ENCODE measurements at regions not wholly inside any gene's neighbourhood (a gene's known extent, or its start where the extent isn't known, plus 50 kb on each side); places are given as distances from the start of the nearest gene placed in this dataset.

DNA sequence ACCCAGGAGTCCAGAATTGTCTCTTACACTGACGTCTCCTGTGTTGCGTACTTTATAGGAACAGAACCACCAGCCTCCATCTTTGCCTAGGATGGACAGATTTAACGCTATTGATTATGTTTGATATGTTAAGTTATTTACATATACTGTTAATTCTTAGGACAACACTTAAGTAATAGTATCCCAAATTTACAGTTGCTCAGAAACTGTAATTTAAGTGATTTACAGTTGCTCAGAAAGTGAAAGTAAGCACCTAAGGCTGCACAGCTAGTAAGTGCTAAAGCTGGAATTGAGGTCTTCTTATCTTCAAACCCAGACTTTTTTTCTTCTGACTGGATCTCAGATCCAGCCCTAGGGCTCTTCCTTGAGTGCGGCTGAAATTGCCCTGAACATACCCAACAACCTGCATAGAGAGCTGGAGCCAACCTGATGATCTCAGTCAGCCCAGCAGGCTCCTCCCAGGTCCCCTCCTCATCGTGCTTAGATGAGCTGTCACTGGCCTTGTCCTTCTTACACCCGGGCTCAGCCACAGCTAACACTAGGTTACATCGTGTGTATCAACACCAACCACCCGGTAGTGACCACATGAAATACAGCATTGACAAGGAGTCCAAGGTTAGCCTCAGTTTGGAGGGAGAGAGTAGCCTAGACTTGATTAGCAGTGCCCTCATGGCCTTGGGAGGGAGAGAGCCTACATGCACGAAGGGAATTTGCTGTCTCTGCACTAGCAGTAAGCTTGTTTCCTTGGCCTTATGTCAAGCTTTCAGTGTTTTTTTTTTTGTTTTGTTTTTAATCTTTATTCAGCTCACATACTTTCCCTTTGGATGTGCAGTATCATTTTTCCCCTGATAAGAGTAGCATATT lies 111.1 kb upstream of the ARHGAP5 start:
- no peak for DNase-seq

DNA sequence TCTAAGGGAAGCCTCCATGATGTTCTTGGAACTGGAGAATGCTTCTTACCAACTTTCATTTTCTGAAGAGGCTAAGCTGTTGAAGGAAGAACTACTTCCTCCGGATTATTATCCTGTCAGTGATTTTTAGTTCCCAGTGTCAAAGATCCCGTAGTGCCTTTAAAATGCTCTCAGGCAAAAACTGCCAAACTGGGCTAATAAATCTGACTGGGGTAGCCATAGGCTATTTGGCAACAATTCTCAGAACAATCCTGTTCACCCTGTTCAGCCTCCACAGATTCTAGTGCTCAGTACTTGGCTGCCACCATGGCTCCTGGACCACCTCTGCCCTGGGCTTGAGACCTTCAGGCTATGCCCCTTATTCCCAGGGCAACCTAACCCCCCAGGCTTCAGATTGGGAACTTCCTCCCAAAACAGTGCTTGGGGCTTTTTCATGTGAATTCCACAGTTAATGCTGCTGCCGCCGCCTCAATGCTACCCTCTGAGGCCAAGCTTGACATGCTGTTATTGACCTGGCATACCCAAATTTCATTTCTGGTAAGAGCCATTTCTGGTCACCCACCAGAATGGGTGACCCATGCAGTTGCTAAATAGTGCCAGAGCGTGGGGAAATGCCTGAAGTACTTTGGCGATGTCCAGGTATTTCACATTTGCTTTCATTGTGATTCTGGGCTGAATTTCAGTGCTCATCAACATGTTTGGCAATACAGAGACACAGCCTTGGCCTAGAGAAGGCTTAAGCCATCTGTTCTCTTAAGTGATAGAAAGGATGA lies 110.0 kb upstream of the ARHGAP5 start:
- no peak for DNase-seq

DNA sequence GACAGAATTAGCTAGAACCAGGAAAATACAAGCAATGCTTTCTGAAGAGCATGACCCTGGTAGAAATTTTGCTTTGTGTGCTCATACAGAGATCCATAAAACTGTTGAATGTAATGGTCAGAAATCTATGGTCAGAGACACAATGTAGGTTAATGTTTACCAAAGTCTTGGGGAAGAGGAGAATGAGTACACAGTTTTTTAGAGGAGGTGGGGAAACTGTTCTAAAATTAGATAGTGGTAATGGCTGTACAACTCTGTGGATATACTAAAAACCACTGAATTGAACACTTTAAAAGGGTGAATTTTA lies 109.5 kb upstream of the ARHGAP5 start:
- no peak for DNase-seq

DNA sequence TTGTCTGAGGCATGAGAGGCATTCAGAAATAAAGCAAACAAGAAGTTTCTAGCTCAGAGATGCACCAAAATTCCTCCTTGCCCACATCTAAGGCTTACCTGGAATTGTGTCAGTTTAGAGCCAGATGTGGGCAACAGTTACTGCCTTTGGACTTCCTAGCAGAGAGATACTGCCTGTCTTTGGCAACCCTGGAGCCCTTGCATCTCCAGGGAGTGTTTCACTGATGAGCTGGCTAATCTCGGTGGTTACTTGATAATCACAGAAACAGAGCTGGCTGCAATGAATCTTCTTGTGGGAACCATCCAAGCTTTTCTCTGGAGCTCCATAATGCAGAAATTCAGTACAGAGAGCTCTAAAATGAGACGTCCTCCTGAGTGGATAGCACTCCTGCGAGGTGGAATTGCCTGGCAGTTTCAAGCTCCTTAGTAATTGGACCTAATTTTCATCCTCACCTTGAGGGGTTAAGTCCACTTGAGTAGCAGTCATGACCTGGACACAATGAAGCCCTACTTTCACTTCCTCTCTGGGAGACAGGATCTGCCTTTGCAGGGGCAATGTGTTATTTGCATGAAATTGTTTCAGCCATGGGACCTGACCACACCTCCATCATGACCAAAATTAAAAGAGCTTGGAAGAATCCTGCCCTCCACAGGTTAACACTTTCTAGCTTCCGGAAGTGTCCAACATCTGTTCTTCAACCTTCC lies 108.8 kb upstream of the ARHGAP5 start:
- DNase-seq, result no peak

DNA sequence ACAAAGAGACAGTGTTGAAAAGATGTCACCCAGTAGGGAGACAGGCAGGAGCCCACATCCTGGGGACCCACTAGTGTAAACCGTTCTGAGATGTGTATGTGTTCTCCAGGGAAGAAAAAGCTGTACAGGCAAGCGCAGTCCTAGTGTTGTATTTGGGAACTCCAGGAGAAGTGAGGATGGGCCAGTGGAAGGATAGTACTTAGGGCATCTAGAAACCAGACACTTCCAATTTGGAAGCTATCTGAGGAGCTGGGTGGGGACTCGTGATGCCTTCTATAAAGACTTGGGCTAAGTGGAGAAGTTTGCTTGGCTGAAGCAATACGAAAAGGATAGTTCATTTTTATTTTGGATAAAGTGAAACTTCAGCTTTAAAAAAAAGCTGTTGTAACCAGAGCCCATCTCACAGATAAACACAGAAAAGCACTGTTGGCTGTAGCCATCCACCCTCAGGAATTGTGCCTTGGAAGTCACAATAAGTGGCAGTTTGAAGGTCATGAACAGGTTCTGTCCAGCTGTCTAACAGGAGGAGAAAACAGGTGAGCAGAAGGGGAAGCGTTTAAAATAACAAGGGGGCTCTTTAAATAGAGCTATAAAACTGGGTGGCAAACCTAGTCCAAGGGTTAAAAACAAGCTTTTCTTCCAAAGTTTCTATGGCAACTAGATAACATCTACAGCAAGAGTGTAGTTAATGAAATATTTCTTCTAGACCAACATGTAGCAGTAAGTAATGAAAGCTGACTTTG lies 108.0 kb upstream of the ARHGAP5 start:
- no peak for DNase-seq

DNA sequence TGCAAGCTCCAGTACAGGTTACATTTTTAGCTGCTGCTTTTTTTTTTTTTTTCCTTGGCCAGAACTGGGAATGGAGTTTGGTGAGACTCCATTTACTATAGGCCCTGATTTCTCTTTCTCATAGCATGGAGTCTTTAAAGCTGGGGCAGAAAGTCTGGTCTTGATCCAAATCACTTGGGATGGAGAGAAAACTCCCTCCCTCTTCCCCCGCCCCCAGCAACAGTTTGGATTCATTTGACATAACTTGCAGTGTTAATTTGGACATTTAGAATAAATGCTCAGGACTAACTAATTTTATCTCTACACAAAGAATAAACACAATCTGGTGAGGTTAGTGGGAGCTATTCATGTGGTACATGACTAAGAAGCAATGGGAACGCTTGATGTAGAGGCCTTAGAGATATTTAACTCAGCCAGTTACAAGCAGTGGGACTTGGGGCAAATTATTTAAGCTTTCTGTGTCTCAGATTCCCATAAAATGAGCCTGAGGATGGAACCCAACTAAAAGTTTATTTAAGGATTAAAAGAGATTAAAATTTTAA lies 107.3 kb upstream of the ARHGAP5 start:
- DNase-seq, result no peak

DNA sequence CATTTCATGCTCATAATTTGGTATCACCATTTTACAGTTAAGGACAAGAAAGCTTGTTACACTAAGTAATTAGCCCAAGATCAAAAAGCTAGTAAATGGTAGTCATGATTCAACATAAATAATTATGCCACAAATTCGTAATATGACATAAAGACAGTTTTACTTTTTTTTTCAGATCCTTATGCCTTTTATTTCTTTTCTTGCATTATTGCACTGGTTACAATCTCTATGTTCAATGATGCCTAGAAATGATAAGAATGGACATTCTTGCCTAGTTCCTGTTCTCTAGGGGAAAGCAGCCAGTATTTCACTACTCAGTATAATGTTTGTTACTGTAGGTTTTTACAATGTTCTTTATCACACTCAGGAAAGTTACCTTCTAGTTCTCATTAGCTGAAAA lies 106.4 kb upstream of the ARHGAP5 start:
- no peak for DNase-seq

DNA sequence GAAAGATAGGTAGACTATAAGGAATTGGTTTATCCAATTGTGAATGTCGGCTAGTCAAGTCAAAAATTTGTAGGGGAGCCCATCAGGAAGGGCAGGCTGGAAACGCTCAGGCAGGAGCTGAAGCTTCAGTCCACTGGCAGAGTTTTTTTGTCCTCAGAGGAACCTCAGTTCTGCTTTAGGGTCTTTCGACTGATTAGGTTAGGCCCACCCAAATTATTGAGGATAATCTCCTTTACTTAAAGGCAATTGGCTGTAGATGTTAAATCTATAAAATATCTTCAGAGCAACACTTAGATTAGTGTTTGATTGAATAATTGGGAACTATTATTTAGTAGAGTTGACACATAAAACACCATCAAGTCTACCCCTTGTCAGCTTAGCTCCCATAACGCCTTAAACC lies 105.5 kb upstream of the ARHGAP5 start:
- no peak for DNase-seq

DNA sequence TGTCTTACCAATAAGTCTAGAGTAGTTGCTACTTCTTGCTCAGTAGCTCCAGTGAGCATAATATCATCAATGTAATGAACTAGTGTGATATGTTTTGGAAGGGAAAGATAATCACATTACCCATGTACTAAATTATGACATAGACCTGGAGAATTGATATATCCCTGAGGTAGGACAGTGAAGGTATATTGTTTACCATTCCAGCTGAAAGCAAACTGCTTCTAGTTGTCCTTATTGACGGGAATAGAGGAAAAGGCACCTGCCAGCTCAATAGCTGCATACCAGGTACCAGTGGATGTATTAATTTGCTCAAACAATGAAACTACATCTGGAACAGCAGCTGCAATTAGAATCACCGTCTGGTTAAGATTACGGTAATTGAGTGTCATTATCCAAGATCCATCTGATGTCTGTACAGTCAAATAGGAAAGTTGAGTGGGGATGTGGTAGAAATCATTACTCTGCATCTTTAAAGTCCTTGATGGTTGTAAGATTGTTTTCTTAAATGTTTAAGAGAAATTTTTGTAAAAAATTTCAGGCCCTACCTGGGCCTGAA lies 100.0 kb upstream of the ARHGAP5 start:
- no peak for DNase-seq

DNA sequence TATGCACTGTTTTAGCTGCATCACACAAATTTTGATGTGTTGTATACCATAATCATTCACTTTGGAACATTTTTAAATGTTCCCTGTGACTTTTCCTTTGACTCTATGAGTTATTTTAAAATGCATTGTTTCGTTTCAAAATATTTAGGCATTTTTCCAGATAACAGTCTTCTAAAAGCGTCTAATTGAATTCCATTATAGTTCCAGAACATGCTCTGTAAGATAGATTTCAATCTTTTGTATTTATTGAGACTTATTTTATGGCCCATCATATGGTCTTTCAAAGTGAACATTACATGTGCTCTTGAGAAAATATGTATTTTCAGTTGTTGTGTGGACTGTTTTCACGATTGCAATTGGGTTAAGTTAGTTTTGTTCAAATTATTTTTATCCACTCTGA lies 98.7 kb upstream of the ARHGAP5 start:
- no peak for DNase-seq

DNA sequence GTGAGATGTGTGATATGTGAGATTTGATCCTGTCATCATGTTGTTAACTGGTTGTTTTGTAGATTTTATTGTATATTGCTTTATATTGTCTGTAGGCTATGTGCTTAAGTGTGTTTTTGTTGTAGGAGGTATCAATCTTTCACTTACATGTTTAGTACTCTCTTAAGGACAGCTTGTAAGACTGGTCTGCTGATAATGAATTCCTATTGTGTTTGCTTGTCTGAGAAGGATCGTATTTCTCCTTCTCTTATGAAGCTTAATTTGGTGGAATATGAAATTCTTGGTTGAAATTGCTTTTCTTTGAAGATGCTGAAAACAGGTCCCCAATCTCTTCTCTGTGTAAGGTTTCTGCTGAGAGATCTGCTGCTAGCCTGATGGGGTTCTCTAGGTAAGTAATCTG lies 94.5 kb upstream of the ARHGAP5 start:
- DNase-seq, result no peak

DNA sequence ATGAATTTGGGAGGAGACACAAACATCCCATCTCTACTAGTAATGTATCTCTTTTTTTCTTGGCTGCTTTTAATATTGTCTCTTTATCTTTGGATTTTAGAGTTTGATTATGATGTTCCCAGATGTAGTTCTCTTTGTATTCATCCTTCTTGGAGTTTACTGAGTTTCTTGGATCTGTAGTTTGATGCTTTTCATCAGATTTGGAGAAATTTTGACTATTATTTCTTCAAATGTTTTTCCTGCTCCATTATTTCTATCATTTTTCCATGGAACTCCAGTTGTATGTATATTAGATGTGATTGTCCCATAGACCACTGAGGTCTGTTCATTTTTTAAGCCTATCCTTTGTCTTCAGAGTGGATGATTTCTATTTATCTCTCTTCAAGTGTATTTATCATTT lies 90.7 kb upstream of the ARHGAP5 start:
- no peak for DNase-seq

DNA sequence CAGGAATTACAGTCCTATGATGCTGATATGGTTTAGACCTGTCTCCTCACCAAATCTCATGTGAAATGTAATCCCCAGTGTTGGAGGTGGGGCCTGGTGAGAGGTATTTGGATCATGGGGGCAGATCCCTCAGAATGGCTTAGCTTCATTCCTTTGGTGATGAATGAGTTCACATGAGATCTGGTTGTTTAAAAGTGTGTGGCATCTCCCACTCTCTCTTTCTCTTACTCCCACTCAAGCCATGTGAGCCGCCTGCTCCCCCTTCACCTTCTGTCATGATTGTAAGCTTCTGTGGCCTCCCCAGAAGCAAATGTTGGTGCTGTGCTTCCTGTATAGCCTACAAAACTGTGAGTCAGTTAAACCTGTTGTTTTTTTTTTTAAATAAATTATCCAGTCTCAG lies 89.4 kb upstream of the ARHGAP5 start:
- DNase-seq, result no peak

DNA sequence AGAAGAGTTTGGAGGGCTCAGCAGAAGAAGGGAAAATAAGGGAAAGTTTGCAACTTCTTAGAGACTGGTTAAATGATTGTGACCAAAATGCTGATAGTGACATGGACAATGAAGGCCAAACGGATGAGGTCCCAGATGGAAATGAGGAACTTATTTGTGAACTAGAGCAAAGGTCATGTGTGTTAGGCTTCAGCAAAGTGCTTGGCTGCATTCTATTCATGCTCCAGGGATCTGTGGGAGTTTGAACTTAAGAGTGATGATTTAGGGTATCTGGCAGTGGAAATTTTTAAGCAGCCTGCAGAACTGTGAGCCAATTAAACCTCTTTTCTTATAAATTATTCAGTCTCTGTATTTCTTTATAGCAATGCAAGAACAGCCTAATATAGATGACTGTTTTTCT lies 88.9 kb upstream of the ARHGAP5 start:
- no peak for DNase-seq

DNA sequence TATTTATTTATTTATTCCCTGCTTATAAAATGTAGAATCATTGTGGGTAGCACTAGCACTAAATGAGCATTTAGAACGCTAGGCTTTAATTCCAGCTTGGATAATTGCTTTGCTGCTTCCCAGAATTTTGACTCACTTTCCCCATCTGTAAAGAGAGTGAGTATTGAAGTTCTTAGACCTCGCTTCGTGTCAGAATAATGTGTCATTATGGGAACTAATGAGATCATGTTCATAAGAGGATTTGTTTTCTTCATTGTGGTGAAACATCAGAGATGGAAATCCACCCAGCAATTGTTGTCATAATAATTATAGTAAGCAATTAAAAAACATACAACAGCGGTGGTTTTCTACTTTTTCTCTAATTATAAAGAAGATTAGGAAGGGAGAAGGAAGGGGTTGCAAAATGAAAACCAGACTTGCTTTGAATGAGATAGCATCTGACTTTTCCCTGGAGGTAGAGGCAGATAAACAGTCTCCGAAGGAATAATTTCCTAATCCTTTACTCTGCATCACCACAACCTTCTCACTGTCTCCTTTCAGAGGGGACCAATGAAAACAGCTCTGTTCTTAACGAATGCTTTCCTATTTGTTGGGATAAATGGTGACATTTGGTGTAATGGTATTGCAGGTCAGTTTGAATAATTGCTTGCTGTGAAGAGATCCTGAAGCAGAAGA lies 86.8 kb upstream of the ARHGAP5 start:
- no peak for DNase-seq

DNA sequence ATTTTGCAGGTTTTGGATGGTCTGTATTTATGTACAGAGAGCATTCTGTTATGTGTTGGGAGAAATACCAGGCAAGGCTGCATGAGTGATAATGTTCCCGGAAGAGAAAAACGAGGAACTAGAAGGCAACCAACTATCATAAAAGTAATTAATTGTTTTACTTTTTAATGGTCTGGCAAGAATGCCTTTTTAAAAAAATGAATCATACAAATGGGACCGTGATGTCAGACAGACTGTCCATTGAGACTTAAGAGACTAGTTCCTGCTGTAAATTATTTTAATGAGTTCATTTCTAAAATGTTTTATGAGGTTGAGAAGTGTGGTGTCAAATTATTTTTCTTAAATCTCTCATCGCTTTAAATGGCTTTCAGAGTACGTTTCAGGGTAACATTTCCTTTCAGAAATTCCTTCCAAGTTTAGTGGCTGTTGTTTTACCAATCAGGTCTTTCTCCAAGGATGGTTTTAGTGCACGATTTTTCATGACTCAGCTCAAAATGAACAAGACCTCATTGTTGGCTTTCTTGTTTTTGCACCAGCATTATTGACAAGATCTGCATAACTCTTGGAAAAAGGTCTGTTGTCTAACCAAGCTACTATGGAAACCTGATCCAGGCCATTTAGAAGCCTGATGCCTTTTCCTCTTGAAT lies 86.1 kb upstream of the ARHGAP5 start:
- peak; percentile 43 for DNase-seq

DNA sequence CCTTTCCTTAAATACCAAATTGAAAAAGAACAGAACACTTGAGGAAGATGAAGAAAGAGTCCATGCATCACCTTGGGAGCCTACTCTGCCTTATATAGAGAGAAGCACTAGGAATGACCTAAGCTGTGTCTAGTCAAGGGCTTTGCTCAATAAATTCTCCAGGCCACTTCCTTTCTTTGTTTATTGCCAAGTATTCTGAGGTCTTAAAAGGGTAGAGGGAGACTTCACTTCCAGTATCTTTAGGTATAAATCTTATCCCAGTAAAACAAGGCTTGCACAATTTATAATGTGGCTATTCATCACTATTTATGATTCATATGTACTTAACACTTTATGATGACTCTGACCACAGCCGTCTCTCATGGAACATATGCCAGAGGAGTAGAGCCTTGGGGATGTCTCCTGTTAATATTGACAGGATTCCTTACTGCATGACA lies 85.1 kb upstream of the ARHGAP5 start:
- DNase-seq, result no peak

DNA sequence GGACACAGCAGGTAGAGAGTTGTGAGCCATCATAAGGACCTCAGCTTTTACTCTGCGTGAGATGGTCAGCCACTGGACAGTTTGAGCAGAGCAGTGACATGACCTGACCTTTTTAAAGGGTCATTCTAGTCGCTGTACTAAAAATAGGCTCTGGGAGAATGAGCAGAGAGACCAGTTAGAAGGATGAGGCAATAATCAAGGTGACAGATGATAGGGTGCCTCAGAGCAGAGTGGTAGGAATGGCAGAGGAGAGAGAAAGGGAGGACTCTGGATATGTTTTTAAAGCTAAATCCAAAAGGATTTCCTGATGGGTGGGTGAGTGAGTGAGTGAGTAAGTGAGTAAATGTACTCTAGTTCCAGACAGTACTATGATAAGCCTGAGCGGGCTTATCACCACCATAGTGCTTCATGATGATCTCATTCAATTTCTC lies 83.6 kb upstream of the ARHGAP5 start:
- no peak for DNase-seq

DNA sequence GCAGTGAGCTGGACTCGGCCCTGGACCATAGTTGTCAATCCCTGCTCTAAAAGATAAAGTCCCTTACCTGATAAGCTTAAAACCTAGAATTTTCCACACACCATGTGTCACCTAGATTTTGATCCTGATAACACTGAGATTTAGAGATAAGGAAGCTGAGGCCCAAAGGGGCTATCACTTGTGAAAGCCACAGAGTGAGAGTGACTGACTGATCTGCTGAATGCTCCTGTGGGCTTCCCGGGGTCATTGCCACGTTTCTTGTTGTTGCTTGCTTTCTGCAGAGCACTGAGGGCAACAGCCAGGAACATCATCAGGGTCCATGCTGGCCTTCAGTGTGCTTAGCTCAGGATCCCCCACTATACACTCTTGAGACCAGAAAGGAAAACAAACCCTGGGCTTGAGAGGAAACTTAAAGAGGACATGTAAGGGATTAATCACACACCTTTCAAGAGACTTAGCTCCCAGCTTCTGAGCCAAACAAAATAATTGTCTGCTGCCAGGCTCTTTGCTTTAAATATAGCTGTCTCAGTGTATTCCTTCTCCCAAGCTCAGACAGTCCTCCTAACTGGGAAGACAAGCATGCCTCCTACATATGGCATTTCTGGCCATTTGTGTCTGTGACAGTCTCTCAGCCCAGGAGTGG lies 82.6 kb upstream of the ARHGAP5 start:
- no peak for DNase-seq

DNA sequence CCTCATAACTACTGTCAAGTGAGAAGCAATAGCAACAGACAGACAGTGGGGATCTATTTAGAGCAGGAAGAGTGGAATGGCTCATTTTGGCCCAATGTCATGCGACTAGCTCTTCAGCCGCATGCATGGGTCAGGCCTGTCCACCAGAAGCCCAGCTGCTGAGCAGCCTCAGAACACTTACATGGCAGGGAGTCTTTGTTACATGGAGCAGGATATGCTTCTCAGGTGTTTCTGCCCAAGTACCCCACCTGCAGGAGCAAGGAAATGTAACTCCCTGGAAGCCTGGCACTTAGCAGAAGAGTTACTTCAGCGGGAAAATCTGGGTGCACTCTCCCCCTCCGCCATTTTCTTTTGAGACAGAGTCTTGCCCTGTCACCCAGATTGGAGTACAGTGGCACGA lies 73.5 kb upstream of the ARHGAP5 start:
- no peak for DNase-seq

All from right kidney (tissue), 1 donor.